WTC11 (cell line): ENCODE measurements at regions not wholly inside any gene's neighbourhood (a gene's known extent, or its start where the extent isn't known, plus 50 kb on each side); places are given as distances from the start of the nearest gene placed in this dataset.

ENCODE experiments used
- CREB1 ChIP-seq: sonication (generic); formaldehyde crosslinking; IDR thresholded peaks from 2 replicates; pipeline ENCODE4 v1.8.0; 2023; ENCODE audit warnings: mild to moderate bottlenecking, missing genetic modification reagents
- CTCF ChIP-seq: fragments of 200-600 bp; IDR thresholded peaks from 2 replicates; pipeline ENCODE4 v1.8.0; 2022; ENCODE audit warnings: antibody characterized with exemption
- E2F1 ChIP-seq: sonication (generic); formaldehyde crosslinking; IDR thresholded peaks from 2 replicates; pipeline ENCODE4 v1.8.0; 2022; ENCODE audit warnings: mild to moderate bottlenecking, missing genetic modification reagents
- E2F5 ChIP-seq: sonication (generic); formaldehyde crosslinking; IDR thresholded peaks from 2 replicates; pipeline ENCODE4 v1.8.1; 2022; ENCODE audit warnings: mild to moderate bottlenecking, moderate library complexity, missing genetic modification reagents
- ETV6 ChIP-seq: sonication (generic); formaldehyde crosslinking; IDR thresholded peaks from 2 replicates; pipeline ENCODE4 v1.8.1; 2022; ENCODE audit warnings: mild to moderate bottlenecking, missing genetic modification reagents
- NFATC4 ChIP-seq: fragments of 250-450 bp; sonication (Bioruptor Pico); IDR thresholded peaks from 2 replicates; pipeline ENCODE4 v1.9.0; 2021; ENCODE audit warnings: mild to moderate bottlenecking
- SMAD3 ChIP-seq: sonication (generic); formaldehyde crosslinking; IDR thresholded peaks from 2 replicates; pipeline ENCODE4 v1.8.0; 2022; ENCODE audit warnings: missing genetic modification reagents, mild to moderate bottlenecking, borderline replicate concordance

GRCh38 chr13:111917901-111918300 is 149.0 kb upstream of the SOX1 start:
- TF ChIP-seq CTCF, result no peak
- TF ChIP-seq E2F1 (CRISPR knock-in tag), result no peak
- no peak for TF ChIP-seq ETV6
- TF ChIP-seq E2F5 (CRISPR knock-in tag), result no peak
- TF ChIP-seq SMAD3 (CRISPR knock-in tag), result no peak
- TF ChIP-seq NFATC4 (CRISPR knock-in tag), result no peak
- no peak for TF ChIP-seq CREB1 (CRISPR knock-in tag)
